H1 (cell line): ENCODE measurements at regions not wholly inside any gene's neighbourhood (a gene's known extent, or its start where the extent isn't known, plus 50 kb on each side); places are given as distances from the start of the nearest gene placed in this dataset.

ENCODE experiments used
- CTCF ChIA-PET: fragments of 300-600 bp; sonication (Branson Sonifier 250); formaldehyde crosslinking; loops from one replicate; lab custom pipeline; 2021; ENCODE audit not compliant: partially characterized antibody; lab: Charles Lee
- POLR2A ChIA-PET: fragments of 300-600 bp; sonication (Branson Sonifier 250); formaldehyde crosslinking; loops from one replicate; lab custom pipeline; 2021; ENCODE audit warnings: inconsistent platforms; ENCODE audit not compliant: partially characterized antibody; lab: Charles Lee
- DNase-seq, 2 experiments: peaks; one replicate each; pipeline versions ENCODE4 v3.0.0 to v3.0.0-alpha.2; 2010 to 2022; ENCODE audit warnings: low spot score in 2 of 2, low read depth in 1 of 2, mixed read lengths in 1 of 2
- FAIRE-seq: peaks from 2 replicates; lab custom pipeline; 2011; peaks lifted over from hg19 to GRCh38; lab: Jason Lieb, UNC
- H2AFZ ChIP-seq: 2 replicates; pipeline ENCODE4 v1.8.1; 2012; ENCODE audit warnings: low read length, inconsistent platforms
- H2AK5ac ChIP-seq: 2 replicates; pipeline ENCODE4 v1.6.1; 2013; ENCODE audit warnings: low read depth, low read length
- H2BK120ac ChIP-seq: replicated peaks from 2 replicates; pipeline ENCODE3; 2013; ENCODE audit warnings: low read depth, low read length, inconsistent platforms
- H2BK12ac ChIP-seq: 2 replicates; pipeline ENCODE4 v1.6.1; 2013; ENCODE audit warnings: low read depth, low read length
- H2BK15ac ChIP-seq: 2 replicates; pipeline ENCODE4 v1.6.1; 2013; ENCODE audit warnings: low read length
- H2BK20ac ChIP-seq: 2 replicates; pipeline ENCODE4 v1.6.1; 2013; ENCODE audit warnings: low read length
- H2BK5ac ChIP-seq: 2 replicates; pipeline ENCODE4 v1.6.1; 2013; ENCODE audit warnings: low read depth, low read length
- H3K14ac ChIP-seq: 2 replicates; pipeline ENCODE4 v1.6.1; 2013; ENCODE audit warnings: inconsistent platforms; ENCODE audit not compliant: insufficient read length
- H3K18ac ChIP-seq: 2 replicates; pipeline ENCODE4 v1.6.1; 2013; ENCODE audit warnings: low read length; ENCODE audit errors: extremely low read depth
- H3K23ac ChIP-seq: 2 replicates; pipeline ENCODE4 v1.6.1; 2013; ENCODE audit warnings: inconsistent platforms; ENCODE audit not compliant: insufficient read length
- H3K23me2 ChIP-seq: 2 replicates; pipeline ENCODE4 v1.6.1; 2013; ENCODE audit warnings: low read depth, low read length
- H3K27ac ChIP-seq: 2 replicates; pipeline ENCODE4 v1.6.1; 2011; ENCODE audit warnings: low read depth, low read length, inconsistent platforms
- H3K27me3 ChIP-seq, 4 experiments: replicated peaks in 1 of 4; 1 replicate in 1 of 4; 2 replicates in 3 of 4; pipeline versions ENCODE4 v1.6.1 to v1.8.1; 2011 to 2013; ENCODE audit warnings: low read length in 3 of 4, mild to moderate bottlenecking in 3 of 4, inconsistent platforms in 2 of 4, mixed read lengths in 2 of 4, moderate library complexity in 1 of 4; ENCODE audit not compliant: control insufficient read depth in 3 of 4, insufficient read depth in 3 of 4; ENCODE audit errors: extremely low read depth in 1 of 4
- H3K36me3 ChIP-seq, 4 experiments: 2 replicates each; pipeline versions ENCODE4 v1.6.1 to v1.8.1; 2011 to 2013; ENCODE audit warnings: mild to moderate bottlenecking in 4 of 4, low read length in 3 of 4, moderate library complexity in 2 of 4, control low read depth in 1 of 4, inconsistent platforms in 1 of 4; ENCODE audit not compliant: insufficient read depth in 4 of 4, control insufficient read depth in 2 of 4
- H3K4ac ChIP-seq: replicated peaks from 2 replicates; pipeline ENCODE3; 2013; ENCODE audit warnings: low read length, low read depth, mixed read lengths, inconsistent platforms; ENCODE audit not compliant: insufficient read length
- H3K4me1 ChIP-seq, 4 experiments: replicated peaks in 1 of 4; 1 replicate in 1 of 4; 2 replicates in 3 of 4; pipeline versions ENCODE4 v1.6.1 to v1.8.1; 2011 to 2013; ENCODE audit warnings: low read length in 3 of 4, inconsistent platforms in 2 of 4, mixed read lengths in 1 of 4; ENCODE audit not compliant: insufficient read depth in 4 of 4, control insufficient read depth in 3 of 4
- H3K4me2 ChIP-seq, 2 experiments: 2 replicates each; pipeline versions ENCODE4 v1.6.1 to v1.8.1; 2011 to 2013; ENCODE audit warnings: low read depth in 2 of 2, low read length in 2 of 2, control low read depth in 1 of 2, inconsistent platforms in 1 of 2, mild to moderate bottlenecking in 1 of 2; ENCODE audit not compliant: insufficient read depth in 1 of 2
- H3K4me3 ChIP-seq, 4 experiments: fragments of 200-600, 300-600 bp in 1 of 4; sonication (generic), shearing (Covaris generic), sonication (Bioruptor Twin) in 1 of 4; 2 replicates each; pipeline versions ENCODE4 v1.5.1 to v1.8.1; 2011 to 2016; ENCODE audit warnings: low read length in 4 of 4, low read depth in 3 of 4, control low read depth in 2 of 4, inconsistent platforms in 2 of 4, mild to moderate bottlenecking in 2 of 4, mixed read lengths in 1 of 4, moderate library complexity in 1 of 4; ENCODE audit not compliant: insufficient read depth in 2 of 4; ENCODE audit errors: extremely low read depth in 1 of 4
- H3K56ac ChIP-seq: replicated peaks from 2 replicates; pipeline ENCODE3; 2013; ENCODE audit warnings: low read depth, mild to moderate bottlenecking, mixed read lengths, low read length, inconsistent platforms; ENCODE audit not compliant: insufficient read length
- H3K79me1 ChIP-seq: 2 replicates; pipeline ENCODE4 v1.6.1; 2013; ENCODE audit warnings: low read depth, low read length, control low read depth
- H3K79me2 ChIP-seq, 2 experiments: 2 replicates each; pipeline versions ENCODE4 v1.6.1 to v1.8.1; 2012 to 2013; ENCODE audit warnings: low read length in 2 of 2, mild to moderate bottlenecking in 2 of 2, inconsistent platforms in 1 of 2; ENCODE audit not compliant: insufficient read depth in 2 of 2, control insufficient read depth in 1 of 2
- H3K9ac ChIP-seq, 4 experiments: replicated peaks in 1 of 4; 1 replicate in 1 of 4; 2 replicates in 3 of 4; pipeline versions ENCODE4 v1.6.1 to v1.8.1; 2011 to 2013; ENCODE audit warnings: low read depth in 3 of 4, low read length in 3 of 4, control low read depth in 2 of 4, mild to moderate bottlenecking in 2 of 4, moderate library complexity in 2 of 4, inconsistent platforms in 1 of 4; ENCODE audit errors: extremely low read depth in 1 of 4
- H3K9me3 ChIP-seq, 2 experiments: 2 replicates each; pipeline versions ENCODE4 v1.6.1 to v1.8.1; 2012 to 2013; ENCODE audit warnings: mild to moderate bottlenecking in 2 of 2, moderate library complexity in 2 of 2, control low read depth in 1 of 2, inconsistent platforms in 1 of 2, low read depth in 1 of 2, low read length in 1 of 2, mixed read lengths in 1 of 2; ENCODE audit not compliant: insufficient read depth in 2 of 2
- H4K20me1 ChIP-seq, 2 experiments: replicated peaks in 1 of 2; 2 replicates each; pipeline versions ENCODE3 to v1.8.1; 2011 to 2013; ENCODE audit warnings: inconsistent platforms in 2 of 2, low read length in 2 of 2, mild to moderate bottlenecking in 1 of 2; ENCODE audit not compliant: insufficient read depth in 2 of 2, control insufficient read depth in 1 of 2
- H4K5ac ChIP-seq: 2 replicates; pipeline ENCODE4 v1.6.1; 2013; ENCODE audit warnings: low read length, low read depth, mixed read lengths, inconsistent platforms; ENCODE audit not compliant: insufficient read length
- H4K8ac ChIP-seq: 2 replicates; pipeline ENCODE4 v1.8.0; 2013; ENCODE audit warnings: mild to moderate bottlenecking, moderate library complexity, low read length, inconsistent platforms; ENCODE audit not compliant: insufficient read depth; ENCODE audit errors: extremely low read depth
- H4K91ac ChIP-seq: replicated peaks from 2 replicates; pipeline ENCODE3; 2013; ENCODE audit warnings: low read length, mixed read lengths, inconsistent platforms; ENCODE audit not compliant: insufficient read length
- CBX8 ChIP-seq: fragments of 300-800, 300-1000 bp; sonication (generic); IDR thresholded peaks from 2 replicates; pipeline ENCODE4 v1.7.1; 2016; ENCODE audit warnings: low read depth, low read length, borderline replicate concordance
- CEBPB ChIP-seq: IDR thresholded peaks from 2 replicates; pipeline ENCODE4 v1.6.1; 2012; ENCODE audit warnings: low read depth, low read length
- HDAC2 ChIP-seq, 2 experiments: fragments of 300-600 bp in 1 of 2; sonication (generic) in 1 of 2; IDR thresholded peaks; 2 replicates each; pipeline ENCODE4 v1.6.1; 2011 to 2012; ENCODE audit warnings: low read depth in 2 of 2, low read length in 2 of 2, mild to moderate bottlenecking in 2 of 2, moderate library complexity in 2 of 2, borderline replicate concordance in 1 of 2, inconsistent platforms in 1 of 2
- JUN ChIP-seq: IDR thresholded peaks from 2 replicates; pipeline ENCODE4 v1.6.1; 2011; ENCODE audit warnings: low read depth, mild to moderate bottlenecking, improper control_type of control experiment, low read length
- NANOG ChIP-seq: IDR thresholded peaks from 2 replicates; pipeline ENCODE4 v1.6.1; 2011; ENCODE audit warnings: low read length, low read depth, mild to moderate bottlenecking, inconsistent platforms; ENCODE audit not compliant: insufficient read depth, poor library complexity, severe bottlenecking
- SIN3A ChIP-seq, 2 experiments: IDR thresholded peaks in 1 of 2; conservative IDR thresholded peaks in 1 of 2; 2 replicates each; pipeline ENCODE4 v1.6.1; 2011 to 2012; ENCODE audit warnings: low read length in 2 of 2, improper control_type of control experiment in 1 of 2, low read depth in 1 of 2, mild to moderate bottlenecking in 1 of 2
- TAF7 ChIP-seq: optimal IDR thresholded peaks from 2 replicates; pipeline ENCODE3; 2011; ENCODE audit warnings: low read depth, mild to moderate bottlenecking, inconsistent platforms, low read length, moderate library complexity, borderline replicate concordance
- TBP ChIP-seq: IDR thresholded peaks from 2 replicates; pipeline ENCODE4 v1.6.1; 2011; ENCODE audit warnings: low read depth, low read length, improper control_type of control experiment
- WGBS, 2 experiments: shearing (Covaris generic) in 1 of 2; methylation state at CpG; one replicate each; pipeline versions ENCODE4 v1.1.6 to v1.1.7; 2013 to 2015; ENCODE audit warnings: low lambda C conversion rate in 2 of 2, mixed read lengths in 2 of 2, inconsistent platforms in 1 of 2, low coverage in 1 of 2, missing lambda C conversion rate in 1 of 2; ENCODE audit not compliant: insufficient replicate concordance in 2 of 2, insufficient coverage in 1 of 2, insufficient read length in 1 of 2; ENCODE audit errors: extremely low coverage in 1 of 2, missing lambda C conversion rate in 1 of 2; 5-methylcytosine and 5-hydroxymethylcytosine counted together
- TF ChIP-seq, protein P1 (sequence below): IDR thresholded peaks from 2 replicates; pipeline ENCODE4 v1.6.1; 2012; ENCODE audit warnings: inconsistent platforms

DNA sequence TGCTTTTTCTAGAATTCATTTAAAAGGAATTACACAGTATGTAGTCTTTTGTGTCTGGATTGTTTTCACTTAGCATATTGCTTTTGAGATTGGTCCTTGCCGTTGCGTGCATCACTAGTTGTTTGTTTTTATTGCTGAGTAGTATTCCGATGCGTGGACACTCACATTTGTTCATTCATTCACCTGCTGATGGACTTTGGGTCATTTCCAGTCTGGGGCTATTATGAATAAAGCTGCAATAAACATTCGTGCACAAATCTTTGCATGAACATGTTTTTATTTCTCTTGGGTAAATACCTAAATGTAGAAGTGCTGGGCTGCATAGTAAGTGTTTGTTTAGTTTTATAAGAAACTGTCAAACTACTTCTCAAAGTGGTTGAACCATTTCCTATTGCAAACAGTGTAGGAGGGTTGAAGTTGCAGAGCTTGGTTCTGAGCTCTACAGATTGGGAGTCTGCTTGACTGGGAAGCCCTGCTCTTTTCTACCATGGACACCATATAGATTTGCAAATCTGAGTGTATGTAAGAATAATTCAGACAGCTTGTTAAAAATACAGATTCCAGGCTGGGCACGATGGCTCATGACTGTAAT is 404.7 kb upstream of the PROX1 start:
- no peak overlapping the region for H3K56ac ChIP-seq
- no peaks in the 10 kb centered on the region for H3K79me2 ChIP-seq
- FAIRE-seq = no peak
- CTCF ChIA-PET = interaction anchor here (0.6 to 1.0 kb wide), 2 partner anchors 67 to 452 kb away, joined by 3 read pairs; no protein-coding TSS in a partner anchor
- H3K23ac ChIP-seq = no peak overlapping the region
- H3K4me1 ChIP-seq = no peaks in the 10 kb centered on the region
- no peaks in the 10 kb centered on the region for H3K79me1 ChIP-seq
- H4K20me1 ChIP-seq = no peaks in the 10 kb centered on the region
- no peak overlapping the region for H4K5ac ChIP-seq
- H3K4me2 ChIP-seq = no peak overlapping the region
- H3K9me3 ChIP-seq = no peaks in the 10 kb centered on the region
- no peak for TF ChIP-seq SIN3A (conservative IDR thresholded peaks at IDR 0.05 in 1 of 2, IDR thresholded peaks at IDR 0.05 in 1 of 2; ENCODE audit: low read depth in 1 of 2, low read length in 2 of 2)
- TF ChIP-seq TBP = no peak
- TF ChIP-seq NANOG = no peak
- TF ChIP-seq, protein P1, sequence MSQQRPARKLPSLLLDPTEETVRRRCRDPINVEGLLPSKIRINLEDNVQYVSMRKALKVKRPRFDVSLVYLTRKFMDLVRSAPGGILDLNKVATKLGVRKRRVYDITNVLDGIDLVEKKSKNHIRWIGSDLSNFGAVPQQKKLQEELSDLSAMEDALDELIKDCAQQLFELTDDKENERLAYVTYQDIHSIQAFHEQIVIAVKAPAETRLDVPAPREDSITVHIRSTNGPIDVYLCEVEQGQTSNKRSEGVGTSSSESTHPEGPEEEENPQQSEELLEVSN = no peak
- no peak for TF ChIP-seq CBX8
- no peak for TF ChIP-seq CEBPB
- no peak for TF ChIP-seq TAF7
- TF ChIP-seq HDAC2 (IDR thresholded peaks at IDR 0.05; ENCODE audit: borderline replicate concordance in 1 of 2, low read depth in 2 of 2, low read length in 2 of 2) = no peak
- no peak for TF ChIP-seq JUN
- TF ChIP-seq, all 59 proteins: peak for 0
- H3K4ac ChIP-seq = no peak overlapping the region
- H3K23me2 ChIP-seq = no peaks in the 10 kb centered on the region
- H3K27me3 ChIP-seq = no peaks in the 10 kb centered on the region
- POLR2A ChIA-PET = no interaction called here
- no peak overlapping the region for H3K27ac ChIP-seq
- H3K4me3 ChIP-seq = no peak overlapping the region
- H2AFZ ChIP-seq = no peak overlapping the region
- H2BK15ac ChIP-seq = no peak overlapping the region
- H4K8ac ChIP-seq = no peak overlapping the region
- H2BK20ac ChIP-seq = no peak overlapping the region
- no peaks in the 10 kb centered on the region for H3K36me3 ChIP-seq
- no peak for DNase-seq
- no peak overlapping the region for H2AK5ac ChIP-seq
- no peak overlapping the region for H2BK12ac ChIP-seq
- 89% methylated on average over 6 of the region's 6 CpGs; no CpG with 5 or more reads in 1 of the 2 experiments for WGBS, 2 experiments
- H3K18ac ChIP-seq = no peak overlapping the region
- H2BK5ac ChIP-seq = no peak overlapping the region
- no peak overlapping the region for H3K9ac ChIP-seq
- no peak overlapping the region for H2BK120ac ChIP-seq
- H4K91ac ChIP-seq = no peak overlapping the region
- H3K14ac ChIP-seq = no peak overlapping the region
